ENCODE measurements at regions not wholly inside any gene's neighbourhood (a gene's known extent, or its start where the extent isn't known, plus 50 kb on each side); places are given as distances from the start of the nearest gene placed in this dataset.
"Not testable (repeated sequence)": the region's sequence is repeated elsewhere in the genome, so short reads cannot be mapped to it uniquely, and the experiment has no call there.

DNA sequence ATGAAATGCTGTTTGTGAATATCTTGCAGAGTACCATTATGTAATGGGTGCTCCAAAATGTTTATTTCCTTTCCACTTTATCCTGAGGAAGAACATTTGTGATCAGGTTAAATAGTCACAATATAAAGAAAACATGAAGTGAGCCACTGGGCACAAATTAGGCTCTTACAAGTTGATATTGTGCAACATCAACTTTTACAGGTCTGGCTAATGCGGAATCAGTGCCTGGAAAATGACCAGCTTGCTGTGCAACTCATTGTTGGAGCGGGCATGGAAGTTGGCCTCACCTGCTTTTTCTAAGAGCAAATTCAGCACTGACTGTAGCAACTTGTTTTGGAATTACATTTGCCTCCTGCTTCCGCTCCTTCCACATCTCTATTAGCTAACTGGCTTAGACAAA lies 216.9 kb upstream of the PLPPR1 start:
- Histone ChIP-seq H3K27me3 (ENCODE audit: insufficient read depth, poor library complexity, severe bottlenecking) (no peaks in the 10 kb centered on the region), H3K4me3 (ENCODE audit: severe bottlenecking) (no peak overlapping the region)

DNA sequence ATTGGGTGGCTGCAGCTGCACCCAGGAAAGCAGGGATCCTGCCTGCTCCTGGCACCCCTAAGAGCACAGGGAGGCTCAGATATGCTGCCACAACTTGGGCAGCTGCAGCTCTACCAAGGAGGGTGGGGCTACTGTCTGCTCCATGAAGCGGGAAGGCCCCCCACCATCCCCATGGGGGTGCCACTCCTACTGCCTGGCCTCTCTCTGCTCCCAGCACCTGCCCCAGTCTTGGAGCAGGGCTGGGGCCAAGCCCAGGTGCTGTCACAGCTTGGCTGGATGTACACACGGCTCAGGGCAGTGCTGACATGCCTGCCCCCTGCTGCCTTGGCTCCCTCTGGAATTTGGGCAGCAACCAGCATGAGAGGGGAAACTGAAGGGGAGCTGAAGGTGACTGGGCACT lies 214.7 kb upstream of the PLPPR1 start:
- ATAC-seq (ENCODE audit: low read depth) (no peak), DNase-seq (ENCODE audit: low spot score) (no peak)
- Histone ChIP-seq H3K27me3 (ENCODE audit: insufficient read depth, poor library complexity, severe bottlenecking) (no peaks in the 10 kb centered on the region), H3K9me3 (ENCODE audit: severe bottlenecking) (no peaks in the 10 kb centered on the region), H3K27ac (ENCODE audit: poor library complexity, severe bottlenecking) (no peak overlapping the region), H3K36me3 (ENCODE audit: low read depth) (no peaks in the 10 kb centered on the region), H3K4me1 (ENCODE audit: insufficient read depth, poor library complexity, severe bottlenecking) (no peaks in the 10 kb centered on the region), H3K4me3 (ENCODE audit: severe bottlenecking) (no peak overlapping the region)
- no peak for TF ChIP-seq CTCF (IDR thresholded peaks at IDR 0.05; ENCODE audit: poor library complexity, severe bottlenecking)

More for the DNA sequence above, 216.9 kb upstream of the PLPPR1 start:
- ATAC-seq (ENCODE audit: low read depth) (no peak), DNase-seq (ENCODE audit: low spot score) (no peak)
- Histone ChIP-seq H3K27ac (ENCODE audit: poor library complexity, severe bottlenecking) (no peak overlapping the region), H3K36me3 (ENCODE audit: low read depth) (no peaks in the 10 kb centered on the region), H3K4me1 (ENCODE audit: insufficient read depth, poor library complexity, severe bottlenecking) (no peaks in the 10 kb centered on the region), H3K9me3 (ENCODE audit: severe bottlenecking) (no peaks in the 10 kb centered on the region)
- TF ChIP-seq CTCF (IDR thresholded peaks at IDR 0.05; ENCODE audit: poor library complexity, severe bottlenecking): no peak

DNA sequence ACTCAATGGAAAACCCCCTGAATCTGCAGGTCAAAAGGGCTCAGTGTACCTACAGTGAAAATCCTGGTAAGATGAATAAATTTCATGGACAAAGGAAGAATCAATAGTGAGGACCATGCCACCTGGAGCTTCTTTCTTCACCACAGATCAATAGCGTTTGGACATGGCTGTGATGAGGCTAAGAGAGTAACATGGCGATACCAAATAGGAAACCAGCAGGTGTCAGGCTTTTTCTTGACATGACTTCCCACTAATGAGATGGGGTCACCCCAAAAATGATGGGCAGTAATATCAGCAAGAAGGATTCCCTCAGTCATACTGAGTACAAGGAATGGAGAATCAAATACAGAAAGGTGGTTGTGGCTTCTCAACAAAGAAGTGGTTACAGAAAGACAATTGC lies 208.5 kb upstream of the PLPPR1 start:
- no peaks in the 10 kb centered on the region for H3K36me3 ChIP-seq (ENCODE audit: low read depth)
- H3K9me3 ChIP-seq (ENCODE audit: severe bottlenecking): no peaks in the 10 kb centered on the region
- no peak overlapping the region for H3K4me3 ChIP-seq (ENCODE audit: severe bottlenecking)
- H3K27me3 ChIP-seq (ENCODE audit: insufficient read depth, poor library complexity, severe bottlenecking): no peaks in the 10 kb centered on the region
- no peak overlapping the region for H3K27ac ChIP-seq (ENCODE audit: poor library complexity, severe bottlenecking)
- no peak for DNase-seq (ENCODE audit: low spot score)
- no peak for ATAC-seq (ENCODE audit: low read depth)
- no peaks in the 10 kb centered on the region for H3K4me1 ChIP-seq (ENCODE audit: insufficient read depth, poor library complexity, severe bottlenecking)
- no peak for TF ChIP-seq CTCF (IDR thresholded peaks at IDR 0.05; ENCODE audit: poor library complexity, severe bottlenecking)

- H3K4me1 ChIP-seq (ENCODE audit: insufficient read depth, poor library complexity, severe bottlenecking); H3K27ac ChIP-seq (ENCODE audit: poor library complexity, severe bottlenecking); H3K9me3 ChIP-seq (ENCODE audit: severe bottlenecking); DNase-seq (ENCODE audit: low spot score); ATAC-seq (ENCODE audit: low read depth); H3K27me3 ChIP-seq (ENCODE audit: insufficient read depth, poor library complexity, severe bottlenecking); H3K4me3 ChIP-seq (ENCODE audit: severe bottlenecking); H3K36me3 ChIP-seq (ENCODE audit: low read depth): not testable (repeated sequence)
Measured at GRCh38 chr9:100833035-100833434, 195.5 kb upstream of the PLPPR1 start.

DNA sequence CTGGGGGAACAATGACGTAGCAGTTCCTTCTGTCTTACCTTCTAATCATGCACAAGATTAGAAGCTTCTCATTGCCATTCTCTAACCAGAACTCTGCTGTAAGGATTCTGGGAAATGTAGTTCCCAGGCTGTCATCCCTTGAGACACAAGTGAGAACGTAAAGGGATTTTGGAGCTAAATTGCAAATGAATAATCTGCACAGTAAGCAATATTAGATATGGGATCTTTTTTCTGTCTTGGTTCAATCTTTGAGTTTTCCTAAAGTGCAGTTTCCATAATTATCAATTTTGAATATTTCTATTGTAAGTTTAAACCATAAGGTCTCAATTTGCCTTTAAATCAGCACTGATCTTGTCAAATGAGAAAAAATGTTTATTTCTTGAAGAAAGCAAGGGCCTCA lies 189.7 kb upstream of the PLPPR1 start:
- Histone ChIP-seq H3K36me3 (ENCODE audit: low read depth) (no peaks in the 10 kb centered on the region), H3K4me3 (ENCODE audit: severe bottlenecking) (no peak overlapping the region), H3K27me3 (ENCODE audit: insufficient read depth, poor library complexity, severe bottlenecking) (no peaks in the 10 kb centered on the region), H3K9me3 (ENCODE audit: severe bottlenecking) (no peaks in the 10 kb centered on the region), H3K4me1 (ENCODE audit: insufficient read depth, poor library complexity, severe bottlenecking) (no peaks in the 10 kb centered on the region), H3K27ac (ENCODE audit: poor library complexity, severe bottlenecking) (no peak overlapping the region)
- no peak for ATAC-seq (ENCODE audit: low read depth)
- no peak for DNase-seq (ENCODE audit: low spot score)
- no peak for TF ChIP-seq CTCF (IDR thresholded peaks at IDR 0.05; ENCODE audit: poor library complexity, severe bottlenecking)
